GM19455 (cell line): ENCODE measurements at regions not wholly inside any gene's neighbourhood (a gene's known extent, or its start where the extent isn't known, plus 50 kb on each side); places are given as distances from the start of the nearest gene placed in this dataset.
"Not testable (repeated sequence)": the region's sequence is repeated elsewhere in the genome, so short reads cannot be mapped to it uniquely, and the experiment has no call there.

Source experiments
- ATAC-seq: cut with Tn5 transposase; IDR thresholded peaks from one replicate; pipeline ENCODE4 v1.9.1; 2021; ENCODE audit not compliant: unreplicated experiment

DNA sequence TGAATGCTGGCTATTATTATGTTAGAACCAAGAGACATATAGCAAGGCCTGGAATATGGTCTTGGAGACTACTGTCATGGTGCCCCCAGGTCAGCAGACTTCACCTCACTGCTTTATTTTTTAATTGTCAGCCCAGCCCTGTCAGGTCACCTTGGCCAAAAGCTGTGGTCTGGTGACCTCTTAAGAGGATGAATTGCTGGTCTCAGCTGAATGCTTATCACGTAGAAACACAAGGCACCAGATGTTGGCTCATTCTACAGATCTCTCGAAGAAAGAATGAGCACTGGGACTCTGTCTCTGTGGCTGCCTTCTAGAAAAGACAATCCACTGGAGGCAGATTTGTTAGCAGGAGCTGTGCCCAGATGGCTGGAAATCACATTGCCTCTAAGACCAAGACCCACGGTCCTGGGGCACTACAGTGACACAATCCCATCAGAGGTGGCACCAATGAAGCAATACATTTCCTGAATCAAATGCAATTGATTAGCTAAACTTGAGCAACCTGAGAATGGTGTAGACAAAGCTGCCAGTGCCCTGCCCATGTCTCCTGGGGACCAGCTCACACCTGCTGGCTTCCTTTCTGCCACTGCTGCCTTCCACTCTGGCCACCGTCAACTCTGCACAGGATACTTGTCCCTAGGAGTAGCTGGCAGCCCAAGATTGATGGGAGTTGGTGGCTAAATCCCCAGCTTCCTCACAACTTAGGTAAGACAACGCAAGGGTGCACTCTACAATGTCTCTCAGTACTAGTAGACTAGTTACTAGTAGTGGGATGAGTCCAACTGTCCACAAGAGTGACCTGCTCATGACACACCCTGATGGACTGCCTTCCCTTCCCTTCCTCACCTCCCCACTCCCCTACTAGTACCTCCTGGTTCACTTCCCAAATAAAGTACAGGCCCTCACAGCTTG lies 384.9 kb upstream of the PROK2 start:
- ATAC-seq, result no peak

DNA sequence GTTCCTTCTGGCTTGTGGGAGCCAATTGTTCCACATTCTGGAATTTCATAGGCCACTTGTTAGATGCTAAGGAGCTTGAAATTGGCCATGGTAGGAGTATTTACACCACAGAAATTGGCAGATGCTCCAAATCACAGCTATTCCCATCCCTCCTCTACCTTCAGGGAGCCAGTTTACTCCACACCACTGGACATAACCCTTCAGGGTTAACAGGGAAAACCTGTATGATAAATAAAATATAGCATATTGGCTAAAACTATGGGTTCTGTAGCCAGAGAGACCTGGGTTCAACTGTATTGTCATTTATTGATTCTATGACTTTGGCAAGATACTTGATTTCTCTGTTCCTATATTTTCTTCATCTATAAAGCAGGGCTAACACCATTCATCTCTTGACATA lies 384.2 kb upstream of the PROK2 start:
- no peak for ATAC-seq

DNA sequence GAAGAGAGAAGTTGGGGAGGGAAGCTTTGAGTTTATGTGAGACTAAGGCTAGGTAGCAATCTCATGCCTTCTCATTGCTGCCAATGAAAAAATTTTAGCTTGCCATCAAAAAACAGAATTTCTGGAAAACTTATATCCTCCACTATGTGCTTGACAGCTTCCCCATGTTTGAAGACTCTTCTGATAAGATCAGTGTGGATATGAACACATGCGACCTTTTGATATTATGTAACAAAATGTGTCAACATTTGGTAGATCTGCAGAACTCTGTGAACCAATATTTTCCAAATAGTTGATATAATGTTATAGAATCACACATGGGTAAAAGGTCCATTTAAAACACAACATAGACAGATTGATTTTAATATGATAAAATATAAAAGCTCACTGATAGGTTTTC lies 380.9 kb upstream of the PROK2 start:
- ATAC-seq, result no peak

DNA sequence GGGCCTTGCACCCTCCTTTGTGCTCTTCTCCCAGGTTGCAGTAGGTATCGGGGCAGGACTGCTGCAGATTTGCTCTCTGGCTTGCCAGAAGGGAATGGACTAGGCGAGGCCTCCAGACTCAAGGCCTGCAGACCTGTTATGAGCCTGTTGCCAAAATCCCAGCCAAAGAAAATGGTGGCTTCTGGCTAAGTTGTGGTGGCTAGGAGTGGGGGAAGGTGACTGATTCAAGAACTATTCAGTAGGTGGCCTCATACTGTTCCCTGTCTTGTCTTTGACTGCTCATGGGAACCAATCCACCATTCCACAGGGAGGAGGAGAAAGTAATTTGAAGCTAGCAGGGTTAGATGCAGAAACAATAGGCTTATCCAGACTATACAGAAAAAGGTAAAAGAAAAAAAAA lies 380.4 kb upstream of the PROK2 start:
- no peak for ATAC-seq

DNA sequence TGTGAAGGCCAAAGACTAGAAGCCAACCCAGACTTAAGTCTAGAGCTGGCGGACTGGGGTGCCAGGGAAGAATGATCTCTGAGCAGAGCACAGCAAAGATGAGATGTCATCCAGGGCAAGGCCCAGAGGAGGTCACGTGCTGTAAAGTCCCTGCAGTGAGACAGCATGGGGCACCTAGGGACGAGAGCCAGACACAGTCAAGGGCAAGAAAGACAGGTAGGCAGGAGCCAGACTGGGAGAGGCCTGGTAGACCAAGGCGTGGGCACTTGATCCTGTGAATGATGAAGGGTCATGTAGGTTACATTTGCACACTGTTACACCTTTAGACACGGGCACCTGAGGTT lies 379.7 kb upstream of the PROK2 start:
- ATAC-seq, result no peak

GRCh38 chr3:72163809-72164634 lies 379.1 kb upstream of the PROK2 start:
- peak; percentile 88 for ATAC-seq

- ATAC-seq, result no peak
Observed at GRCh38 chr3:72162649-72163184, 377.8 kb upstream of the PROK2 start.

DNA sequence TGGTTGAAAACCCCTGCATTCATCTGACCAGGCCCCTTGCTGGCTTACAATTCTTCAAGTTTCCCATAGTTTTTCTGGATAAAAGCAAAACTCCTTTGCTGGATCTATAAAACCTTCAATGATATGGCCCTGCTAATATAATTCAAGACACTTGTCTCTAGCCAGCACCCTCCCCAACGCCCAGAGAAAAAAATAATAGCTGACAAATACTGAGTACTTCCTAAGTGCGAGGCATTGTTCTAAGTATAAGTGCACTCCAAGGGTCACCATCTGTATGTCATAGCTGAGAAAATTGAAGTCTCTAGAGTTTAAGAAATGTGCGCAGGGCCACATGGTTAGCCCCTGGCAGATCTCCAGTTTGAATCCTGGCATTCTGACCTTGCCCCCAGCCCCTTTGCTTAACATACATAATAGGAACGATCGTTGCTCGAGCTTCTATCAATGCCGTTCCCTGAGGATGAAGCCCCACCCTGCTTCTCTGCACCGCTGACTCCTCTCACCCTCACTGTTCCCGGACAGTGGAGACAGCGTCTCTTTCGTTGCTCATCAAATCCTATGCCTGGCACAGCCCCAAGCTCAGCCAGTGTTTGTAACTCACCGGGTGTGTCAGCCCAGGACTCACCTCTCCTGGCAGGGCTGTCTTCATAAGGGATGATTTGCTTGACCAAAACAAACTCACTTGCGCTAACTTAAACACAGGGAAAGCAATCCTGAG lies 377.1 kb upstream of the PROK2 start:
- ATAC-seq, result no peak

DNA sequence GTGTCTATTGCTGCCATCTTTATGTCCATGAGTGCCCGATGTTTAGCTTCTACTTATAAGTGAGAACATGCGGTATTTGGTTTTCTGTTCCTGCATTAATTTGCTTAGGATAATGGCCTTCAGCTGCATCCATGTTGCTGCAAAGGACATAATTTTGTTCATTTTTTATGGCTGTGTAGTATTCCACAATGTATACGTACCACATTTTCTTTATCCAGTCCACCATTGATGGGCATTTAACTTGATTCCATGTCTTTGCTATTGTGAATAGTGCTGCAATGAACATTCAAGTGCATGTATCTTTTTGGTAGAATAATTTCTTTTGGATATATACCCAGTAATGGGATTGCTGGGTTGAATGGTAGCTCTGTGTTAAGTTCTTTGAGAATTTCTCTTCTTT lies 376.3 kb upstream of the PROK2 start:
- not testable (repeated sequence) for ATAC-seq

DNA sequence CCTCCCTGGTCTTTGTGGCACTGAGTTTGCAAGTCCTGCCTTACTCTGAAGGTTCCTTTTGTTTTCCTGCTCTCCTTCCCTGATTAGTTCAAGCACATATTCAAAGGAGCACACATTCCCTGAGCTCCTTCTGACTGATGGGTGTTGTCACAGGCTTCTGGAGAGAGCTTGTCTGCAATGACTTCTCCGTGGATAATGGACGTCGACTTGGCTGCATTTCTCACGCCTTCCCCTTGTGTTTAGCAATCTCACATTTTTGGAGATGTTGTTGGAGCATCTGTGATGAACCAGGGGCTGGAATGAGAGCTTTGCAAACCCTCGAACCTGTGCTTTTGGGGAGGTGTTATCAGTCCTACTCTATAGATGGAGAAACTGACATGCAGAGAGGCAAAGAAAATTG lies 375.4 kb upstream of the PROK2 start:
- ATAC-seq, result no peak

- ATAC-seq, result no peak
Observed at GRCh38 chr3:72159487-72159886, 374.5 kb upstream of the PROK2 start.

- ATAC-seq, result no peak
Observed at GRCh38 chr3:72158639-72159326, 373.8 kb upstream of the PROK2 start.

DNA sequence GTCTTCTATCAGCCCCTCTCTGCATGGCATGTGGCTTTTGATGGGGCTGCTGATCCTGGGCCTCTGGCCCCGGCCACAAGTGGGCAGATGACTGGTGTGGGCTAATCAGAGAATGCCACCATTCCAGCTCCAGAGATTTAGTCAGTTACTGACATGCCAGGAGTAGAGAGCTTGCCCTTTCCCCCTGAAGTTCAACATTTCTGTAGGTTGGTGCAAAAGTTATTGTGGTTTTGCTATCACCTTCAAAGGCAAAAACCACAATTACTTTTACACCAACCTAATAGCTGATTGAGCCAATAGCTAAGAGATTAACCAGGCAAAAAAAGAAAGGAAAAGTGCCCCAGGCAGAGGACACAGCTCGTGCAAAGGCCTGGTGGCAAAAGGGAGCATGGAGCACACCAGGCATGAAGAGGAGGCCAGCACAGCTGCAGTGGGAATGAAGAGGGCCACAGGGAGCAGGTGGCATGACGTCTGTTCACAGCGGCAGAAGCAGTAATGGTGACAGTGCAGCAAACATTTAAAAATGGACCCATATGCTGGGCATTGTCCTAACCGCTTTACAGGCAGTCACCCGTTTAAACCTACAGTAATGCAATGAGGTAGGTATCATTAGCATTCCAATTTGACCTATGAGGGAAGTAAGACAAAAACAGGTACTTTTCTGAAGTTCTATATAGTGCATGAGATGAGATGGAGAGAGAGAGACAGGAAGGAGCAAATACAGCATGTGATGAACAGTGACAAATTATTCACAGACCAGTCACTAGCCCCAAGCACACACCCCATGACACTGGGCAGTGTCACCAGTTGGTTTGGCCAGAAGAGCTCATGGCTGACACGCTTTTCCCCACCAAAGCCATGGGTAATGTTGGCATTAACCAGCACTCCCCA lies 373.0 kb upstream of the PROK2 start:
- no peak for ATAC-seq

DNA sequence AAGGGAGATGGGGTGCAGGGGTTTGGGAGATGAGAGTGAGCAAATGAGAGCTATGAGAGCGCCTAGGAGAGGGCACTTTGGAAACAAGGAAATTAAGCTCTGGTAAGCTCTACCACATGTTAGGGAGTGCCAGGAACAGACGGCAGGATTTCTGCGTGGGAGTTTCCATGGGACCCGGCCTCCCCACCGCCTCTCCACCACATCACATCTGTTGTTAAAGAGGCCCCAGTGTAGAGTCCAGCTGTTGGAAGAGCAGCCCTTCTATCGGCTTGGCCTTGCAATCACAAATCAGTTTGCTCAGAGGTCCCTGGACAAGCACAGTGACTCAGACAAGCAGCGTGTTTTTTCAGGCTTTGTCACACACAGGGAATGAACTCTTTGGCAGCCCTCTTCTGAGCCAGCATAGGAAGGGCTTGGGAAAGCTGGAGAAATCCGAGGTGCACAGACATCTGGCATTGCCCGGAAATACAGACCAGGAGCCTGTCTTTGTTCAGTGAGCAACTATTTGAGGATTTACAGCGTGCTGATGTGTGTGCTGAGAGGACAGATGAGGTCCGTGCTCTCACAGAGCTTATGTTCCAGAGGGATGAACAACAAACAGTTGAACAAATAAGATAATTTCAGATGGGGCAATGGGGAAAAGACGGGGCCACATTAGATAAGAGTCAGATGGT lies 370.6 kb upstream of the PROK2 start:
- ATAC-seq, result no peak

GRCh38 chr3:72154391-72155335 lies 369.7 kb upstream of the PROK2 start:
- no peak for ATAC-seq

DNA sequence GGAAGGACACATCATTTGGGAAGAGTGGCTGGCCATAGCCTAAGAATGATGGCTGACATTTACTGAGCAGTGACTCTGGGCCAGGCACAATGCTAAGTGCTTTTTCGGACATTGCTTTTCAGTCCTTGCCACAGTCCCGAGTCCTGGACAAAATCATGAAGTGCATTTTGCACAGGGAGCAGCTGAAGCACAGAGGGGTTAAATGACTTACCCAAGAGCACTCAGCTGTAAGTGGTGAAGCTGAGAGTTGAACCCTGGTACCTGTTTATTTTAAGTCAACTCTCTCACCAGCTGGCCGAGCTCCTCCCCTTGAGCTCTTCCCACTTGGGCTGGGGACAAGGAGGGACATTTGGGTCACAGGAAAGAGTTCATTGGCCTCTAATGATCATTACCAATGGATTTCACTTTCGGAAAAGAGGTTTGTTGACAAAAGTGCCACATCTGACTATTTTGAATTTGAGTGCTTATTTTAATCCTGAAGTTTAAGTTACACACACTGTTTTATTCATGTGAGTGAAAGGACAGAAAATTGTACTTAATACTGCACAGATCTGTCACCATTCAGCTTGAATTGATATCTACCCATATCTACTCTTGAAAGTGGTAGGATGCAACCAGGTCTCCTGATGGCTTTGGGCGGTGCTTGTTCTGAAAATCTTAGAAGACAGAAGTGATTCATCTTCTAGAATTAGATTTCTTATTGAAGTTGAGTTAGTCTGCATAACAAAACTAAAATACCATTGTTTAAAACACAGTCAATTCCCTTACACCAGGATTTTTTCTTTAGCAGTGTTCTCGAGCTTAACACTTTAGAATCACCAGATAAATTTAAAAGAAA lies 368.7 kb upstream of the PROK2 start:
- ATAC-seq, result no peak
